ENCODE measurements at regions not wholly inside any gene's neighbourhood (a gene's known extent, or its start where the extent isn't known, plus 50 kb on each side); places are given as distances from the start of the nearest gene placed in this dataset.

- no peak for TF ChIP-seq CTCF (IDR thresholded peaks at IDR 0.05; ENCODE audit: insufficient read depth, low read depth, low read length)
- no peak for TF ChIP-seq EZH2 (IDR thresholded peaks at IDR 0.05; ENCODE audit: insufficient read depth, low read length)
These were observed 137.7 kb downstream of the TRIM27 start for GRCh38 chr6:28785962-28786679.
